Liver (tissue), 8 donors: ENCODE measurements at regions not wholly inside any gene's neighbourhood (a gene's known extent, or its start where the extent isn't known, plus 50 kb on each side); places are given as distances from the start of the nearest gene placed in this dataset.

ENCODE experiments used
- DNase-seq: peaks from one replicate; pipeline ENCODE4 v3.0.0-alpha.2; 2017; ENCODE audit warnings: low spot score
- H3K27ac ChIP-seq, 2 donors: one replicate each; pipeline ENCODE4 v1.7.0; 2013; ENCODE audit warnings: inconsistent platforms in 2 of 2, low read length in 2 of 2, control low read depth in 1 of 2, low read depth in 1 of 2, mild to moderate bottlenecking in 1 of 2
- H3K27me3 ChIP-seq, 4 donors: one replicate each; pipeline versions ENCODE4 v1.6.1 to v1.7.0; 2013; ENCODE audit warnings: low read length in 3 of 4, inconsistent platforms in 1 of 4, mild to moderate bottlenecking in 1 of 4, moderate library complexity in 1 of 4; ENCODE audit not compliant: control insufficient read depth in 4 of 4, insufficient read depth in 4 of 4
- H3K36me3 ChIP-seq, 4 donors: one replicate each; pipeline versions ENCODE4 v1.6.1 to v1.7.0; 2013; ENCODE audit warnings: low read length in 3 of 4, mild to moderate bottlenecking in 3 of 4, low read depth in 1 of 4, moderate library complexity in 1 of 4; ENCODE audit not compliant: control insufficient read depth in 4 of 4, insufficient read depth in 3 of 4
- H3K4me1 ChIP-seq, 4 donors: one replicate each; pipeline versions ENCODE4 v1.6.1 to v1.7.0; 2013; ENCODE audit warnings: low read length in 3 of 4, mild to moderate bottlenecking in 3 of 4, moderate library complexity in 1 of 4; ENCODE audit not compliant: control insufficient read depth in 4 of 4, insufficient read depth in 4 of 4
- H3K4me3 ChIP-seq, 3 donors: one replicate each; pipeline versions ENCODE4 v1.6.1 to v1.7.0; 2013; ENCODE audit warnings: low read length in 3 of 3, control low read depth in 1 of 3, low read depth in 1 of 3, mild to moderate bottlenecking in 1 of 3
- H3K9ac ChIP-seq, 2 donors: one replicate each; pipeline ENCODE4 v1.7.0; 2013; ENCODE audit warnings: low read length in 2 of 2, mild to moderate bottlenecking in 2 of 2, moderate library complexity in 2 of 2, control low read depth in 1 of 2, low read depth in 1 of 2
- H3K9me3 ChIP-seq, 4 donors: one replicate each; pipeline versions ENCODE4 v1.6.1 to v1.7.0; 2013; ENCODE audit warnings: low read length in 3 of 4; ENCODE audit not compliant: control insufficient read depth in 4 of 4
- ATF3 ChIP-seq: IDR thresholded peaks from 2 replicates; pipeline ENCODE4 v1.6.1; 2016; ENCODE audit warnings: antibody characterized with exemption
- CTCF ChIP-seq: fragments of 150-350 bp; IDR thresholded peaks from 2 replicates; pipeline ENCODE4 v1.5.1; 2017; ENCODE audit warnings: improper control_type of control experiment, low read depth, low read length; ENCODE audit not compliant: missing input control
- EGR1 ChIP-seq, 2 donors: IDR thresholded peaks; 2 replicates each; pipeline ENCODE4 v1.6.1; 2016 to 2018; ENCODE audit warnings: antibody characterized with exemption in 2 of 2, low read depth in 2 of 2
- FOXA1 ChIP-seq: IDR thresholded peaks from 2 replicates; pipeline ENCODE4 v1.6.1; 2016; ENCODE audit warnings: antibody characterized with exemption
- FOXA2 ChIP-seq: IDR thresholded peaks from 2 replicates; pipeline ENCODE4 v1.6.1; 2016; ENCODE audit warnings: antibody characterized with exemption
- GABPA ChIP-seq, 2 donors: IDR thresholded peaks in 1 of 2; conservative IDR thresholded peaks in 1 of 2; 2 replicates each; pipeline ENCODE4 v1.6.1; 2016; ENCODE audit warnings: antibody characterized with exemption in 2 of 2, mild to moderate bottlenecking in 1 of 2, moderate library complexity in 1 of 2
- HNF4A ChIP-seq, 2 donors: conservative IDR thresholded peaks; 2 replicates each; pipeline ENCODE4 v1.6.1; 2016; ENCODE audit warnings: antibody characterized with exemption in 2 of 2, mild to moderate bottlenecking in 2 of 2
- HNF4G ChIP-seq: IDR thresholded peaks from 2 replicates; pipeline ENCODE4 v1.6.1; 2016; ENCODE audit warnings: antibody characterized with exemption
- JUND ChIP-seq, 2 donors: IDR thresholded peaks; 2 replicates each; pipeline ENCODE4 v1.6.1; 2016; ENCODE audit warnings: antibody characterized with exemption in 2 of 2
- MAX ChIP-seq: IDR thresholded peaks from 2 replicates; pipeline ENCODE4 v1.6.1; 2016; ENCODE audit warnings: antibody characterized with exemption
- RAD21 ChIP-seq, 2 donors: IDR thresholded peaks; 2 replicates each; pipeline ENCODE4 v1.6.1; 2016; ENCODE audit warnings: antibody characterized with exemption in 2 of 2, mild to moderate bottlenecking in 2 of 2
- REST ChIP-seq: IDR thresholded peaks from 2 replicates; pipeline ENCODE4 v1.6.1; 2016; ENCODE audit warnings: antibody characterized with exemption, mild to moderate bottlenecking
- SP1 ChIP-seq: IDR thresholded peaks from 2 replicates; pipeline ENCODE4 v1.6.1; 2018; ENCODE audit warnings: antibody characterized with exemption, mild to moderate bottlenecking
- TAF1 ChIP-seq: conservative IDR thresholded peaks from 2 replicates; pipeline ENCODE4 v1.6.1; 2016; ENCODE audit warnings: antibody characterized with exemption, mild to moderate bottlenecking
- YY1 ChIP-seq: IDR thresholded peaks from 2 replicates; pipeline ENCODE4 v1.6.1; 2016; ENCODE audit warnings: antibody characterized with exemption, mild to moderate bottlenecking
- WGBS: extraction: QIAGEN DNeasy Blood & Tissue Kit; methylation state at CpG from one replicate; pipeline ENCODE4 v1.1.7; 2013; 5-methylcytosine and 5-hydroxymethylcytosine counted together
- TF ChIP-seq, protein P1 (sequence below): IDR thresholded peaks from 2 replicates; pipeline ENCODE4 v1.6.1; 2016; ENCODE audit warnings: antibody characterized with exemption
- donor health status: healthy.
- donor health status: healthy.
- donor health status: healthy.
- donor health status: healthy.
- donor health status: healthy.

DNA sequence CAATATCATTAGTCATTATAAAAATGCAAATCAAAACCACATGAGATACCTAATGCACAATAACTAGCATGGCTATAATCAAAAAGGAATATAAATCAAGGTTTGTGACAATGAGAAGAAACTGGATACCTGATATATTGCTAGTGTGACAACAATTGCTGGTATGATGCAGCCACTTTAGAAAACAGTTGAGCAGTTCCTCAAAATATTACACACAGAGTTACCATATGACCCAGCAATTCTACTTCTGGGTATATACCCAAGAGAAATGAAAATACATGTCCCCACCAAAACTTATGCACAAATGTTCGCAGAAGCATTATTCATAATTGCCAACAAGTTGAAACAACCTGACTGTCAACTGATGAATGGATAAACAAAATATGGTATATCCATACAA lies 339.7 kb upstream of the POU5F2 start:
- Histone ChIP-seq H3K9me3 (peaks cover 0 to 3% (median 0%) of the 10 kb centered on the region in 4 donors), H3K9ac (no peak overlapping the region), H3K27ac (no peak overlapping the region), H3K4me1 (no peaks in the 10 kb centered on the region), H3K4me3 (no peak overlapping the region), H3K36me3 (no peaks in the 10 kb centered on the region), H3K27me3 (no peaks in the 10 kb centered on the region)
- TF ChIP-seq MAX (no peak), ATF3 (no peak), FOXA1 (no peak), REST (no peak), RAD21 (IDR thresholded peaks at IDR 0.05) (no peak), FOXA2 (no peak), JUND (IDR thresholded peaks at IDR 0.05) (no peak), CTCF (no peak), HNF4G (no peak), SP1 (no peak), YY1 (no peak)
- TF ChIP-seq, protein P1, sequence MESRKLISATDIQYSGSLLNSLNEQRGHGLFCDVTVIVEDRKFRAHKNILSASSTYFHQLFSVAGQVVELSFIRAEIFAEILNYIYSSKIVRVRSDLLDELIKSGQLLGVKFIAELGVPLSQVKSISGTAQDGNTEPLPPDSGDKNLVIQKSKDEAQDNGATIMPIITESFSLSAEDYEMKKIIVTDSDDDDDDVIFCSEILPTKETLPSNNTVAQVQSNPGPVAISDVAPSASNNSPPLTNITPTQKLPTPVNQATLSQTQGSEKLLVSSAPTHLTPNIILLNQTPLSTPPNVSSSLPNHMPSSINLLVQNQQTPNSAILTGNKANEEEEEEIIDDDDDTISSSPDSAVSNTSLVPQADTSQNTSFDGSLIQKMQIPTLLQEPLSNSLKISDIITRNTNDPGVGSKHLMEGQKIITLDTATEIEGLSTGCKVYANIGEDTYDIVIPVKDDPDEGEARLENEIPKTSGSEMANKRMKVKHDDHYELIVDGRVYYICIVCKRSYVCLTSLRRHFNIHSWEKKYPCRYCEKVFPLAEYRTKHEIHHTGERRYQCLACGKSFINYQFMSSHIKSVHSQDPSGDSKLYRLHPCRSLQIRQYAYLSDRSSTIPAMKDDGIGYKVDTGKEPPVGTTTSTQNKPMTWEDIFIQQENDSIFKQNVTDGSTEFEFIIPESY: no peak
- DNase-seq: no peak
- 99% methylated on average over 1 of the region's 1 CpG for WGBS

GRCh38 chr5:94080390-94080789 lies 339.0 kb upstream of the POU5F2 start:
- Histone ChIP-seq H3K4me3 (no peak overlapping the region), H3K4me1 (no peaks in the 10 kb centered on the region), H3K27ac (no peak overlapping the region), H3K9ac (no peak overlapping the region), H3K9me3 (peaks cover 0 to under 1% (median 0%) of the 10 kb centered on the region in 4 donors), H3K27me3 (no peaks in the 10 kb centered on the region), H3K36me3 (no peaks in the 10 kb centered on the region)
- no peak for DNase-seq
- 76% methylated on average over 3 of the region's 3 CpGs for WGBS
- TF ChIP-seq JUND (IDR thresholded peaks at IDR 0.05) (no peak), YY1 (no peak), FOXA1 (no peak), TAF1 (no peak), RAD21 (IDR thresholded peaks at IDR 0.05) (no peak), CTCF (no peak), HNF4A (conservative IDR thresholded peaks at IDR 0.05) (no peak), FOXA2 (no peak), GABPA (IDR thresholded peaks at IDR 0.05 in 1 of 2, conservative IDR thresholded peaks at IDR 0.05 in 1 of 2) (no peak), EGR1 (IDR thresholded peaks at IDR 0.05; ENCODE audit: low read depth in 2 of 2) (no peak)
- TF ChIP-seq, protein P1: no peak
